ENCODE measurements at regions not wholly inside any gene's neighbourhood (a gene's known extent, or its start where the extent isn't known, plus 50 kb on each side); places are given as distances from the start of the nearest gene placed in this dataset.

- DNase-seq: no peak
These were observed 94.8 kb upstream of the CYP1B1 start for GRCh38 chr2:38170733-38171132.

GRCh38 chr2:38170067-38170466 lies 94.1 kb upstream of the CYP1B1 start:
- no peak for DNase-seq

GRCh38 chr2:38168710-38169480 lies 92.9 kb upstream of the CYP1B1 start:
- DNase-seq: no peak

GRCh38 chr2:38167968-38168350 lies 92.0 kb upstream of the CYP1B1 start:
- DNase-seq: no peak

- no peak for DNase-seq
These were observed 89.7 kb upstream of the CYP1B1 start for GRCh38 chr2:38165698-38166097.

- DNase-seq: no peak
These were observed 88.9 kb upstream of the CYP1B1 start for GRCh38 chr2:38164881-38165280.

GRCh38 chr2:38163579-38163978 lies 87.6 kb upstream of the CYP1B1 start:
- no peak for DNase-seq

GRCh38 chr2:38163006-38163405 lies 87.1 kb upstream of the CYP1B1 start:
- no peak for DNase-seq

GRCh38 chr2:38160516-38160915 lies 84.6 kb upstream of the CYP1B1 start:
- DNase-seq: no peak

- DNase-seq: no peak
These were observed 83.6 kb upstream of the CYP1B1 start for GRCh38 chr2:38159597-38159996.

- no peak for DNase-seq
These were observed 83.2 kb upstream of the CYP1B1 start for GRCh38 chr2:38159191-38159590.

- no peak for DNase-seq
These were observed 82.6 kb upstream of the CYP1B1 start for GRCh38 chr2:38158378-38159118.

- DNase-seq: no peak
These were observed 80.5 kb upstream of the CYP1B1 start for GRCh38 chr2:38156436-38156835.

- no peak for DNase-seq
These were observed 79.1 kb upstream of the CYP1B1 start for GRCh38 chr2:38155015-38155414.

GRCh38 chr2:38154395-38154794 lies 78.4 kb upstream of the CYP1B1 start:
- DNase-seq: no peak

- DNase-seq: no peak
These were observed 77.7 kb upstream of the CYP1B1 start for GRCh38 chr2:38153476-38154135.

GRCh38 chr2:38152913-38153312 lies 77.0 kb upstream of the CYP1B1 start:
- DNase-seq: no peak

GRCh38 chr2:38152035-38152434 lies 76.1 kb upstream of the CYP1B1 start:
- no peak for DNase-seq

- DNase-seq: no peak
These were observed 73.6 kb upstream of the CYP1B1 start for GRCh38 chr2:38149531-38149930.

- DNase-seq: peak; percentile 60
These were observed 72.5 kb upstream of the CYP1B1 start for GRCh38 chr2:38148501-38148900.

- DNase-seq: no peak
These were observed 71.6 kb upstream of the CYP1B1 start for GRCh38 chr2:38147333-38148121.

GRCh38 chr2:38146907-38147307 lies 71.0 kb upstream of the CYP1B1 start:
- DNase-seq: no peak

- DNase-seq: peak; percentile 32
These were observed 70.4 kb upstream of the CYP1B1 start for GRCh38 chr2:38146275-38146906.

All from hematopoietic multipotent progenitor cell treated with erythropoietin and hydrocortisone succinate and interleukin-3 and kit ligand, for 4 days (in vitro differentiated cells).